H54 (cell line): ENCODE measurements at regions not wholly inside any gene's neighbourhood (a gene's known extent, or its start where the extent isn't known, plus 50 kb on each side); places are given as distances from the start of the nearest gene placed in this dataset.

ENCODE experiments used
- DNase-seq: peaks from one replicate; pipeline ENCODE4 v3.0.0; 2011; ENCODE audit warnings: low spot score, mixed read lengths; ENCODE audit not compliant: insufficient read length
- FAIRE-seq: peaks from 3 replicates; lab custom pipeline; 2011; peaks lifted over from hg19 to GRCh38; lab: Jason Lieb, UNC
- POLR2A ChIP-seq: IDR thresholded peaks from 2 replicates; pipeline ENCODE4 v1.6.1; 2011; ENCODE audit warnings: low read depth, mild to moderate bottlenecking, low read length

GRCh38 chr2:67918471-67918870 is 144.3 kb downstream of the C1D start:
- FAIRE-seq (no peak), DNase-seq (no peak)
- TF ChIP-seq POLR2A, result no peak

DNA sequence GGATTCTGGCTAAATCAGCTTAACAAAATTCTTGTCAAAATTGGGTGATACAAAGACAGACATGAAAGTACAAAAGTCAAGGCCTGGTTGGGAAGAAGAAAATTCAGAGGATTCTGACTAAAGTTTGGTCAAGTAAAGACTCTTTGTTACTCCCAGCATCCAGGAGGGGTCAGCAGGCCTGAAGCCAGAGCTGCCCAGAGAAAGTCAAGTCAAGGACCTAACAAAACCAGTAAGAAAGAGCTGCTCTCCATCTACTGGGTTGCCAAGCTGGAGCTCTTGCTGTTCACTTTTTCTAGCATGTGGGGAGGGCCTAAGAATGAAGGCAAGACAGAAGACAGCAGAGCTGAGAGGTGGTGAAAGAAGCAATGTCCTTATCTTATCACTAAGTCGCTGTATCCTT is 143.3 kb downstream of the C1D start:
- no peak for TF ChIP-seq POLR2A

GRCh38 chr2:67922080-67922785 is 140.6 kb downstream of the C1D start:
- no peak for DNase-seq
- FAIRE-seq, result no peak
- no peak for TF ChIP-seq POLR2A

More for the DNA sequence above, 143.3 kb downstream of the C1D start:
- FAIRE-seq (no peak), DNase-seq (no peak)

GRCh38 chr2:67923696-67924095 is 139.1 kb downstream of the C1D start:
- FAIRE-seq (no peak), DNase-seq (no peak)

DNA sequence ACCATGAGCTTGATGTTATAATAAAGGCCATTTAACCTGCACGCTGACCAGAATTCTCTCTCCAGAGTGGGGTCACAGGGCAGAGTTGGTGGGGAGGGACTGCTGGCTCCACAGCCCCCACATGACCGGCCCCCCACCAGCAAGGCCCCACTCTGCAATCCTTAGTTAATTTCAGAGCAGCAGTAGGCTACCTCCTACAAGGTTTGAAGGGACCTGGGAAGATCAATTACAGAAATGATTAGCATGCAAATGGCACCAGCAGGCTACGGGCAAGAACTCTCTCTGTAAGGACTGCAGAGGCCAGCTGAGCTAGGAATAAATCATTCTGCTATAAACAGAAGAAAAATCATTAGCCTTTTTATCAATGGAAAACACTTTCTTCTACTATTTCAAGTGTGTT is 135.3 kb downstream of the C1D start:
- FAIRE-seq, result no peak
- DNase-seq, result no peak

More at GRCh38 chr2:67923696-67924095, 139.1 kb downstream of the C1D start:
- no peak for TF ChIP-seq POLR2A

DNA sequence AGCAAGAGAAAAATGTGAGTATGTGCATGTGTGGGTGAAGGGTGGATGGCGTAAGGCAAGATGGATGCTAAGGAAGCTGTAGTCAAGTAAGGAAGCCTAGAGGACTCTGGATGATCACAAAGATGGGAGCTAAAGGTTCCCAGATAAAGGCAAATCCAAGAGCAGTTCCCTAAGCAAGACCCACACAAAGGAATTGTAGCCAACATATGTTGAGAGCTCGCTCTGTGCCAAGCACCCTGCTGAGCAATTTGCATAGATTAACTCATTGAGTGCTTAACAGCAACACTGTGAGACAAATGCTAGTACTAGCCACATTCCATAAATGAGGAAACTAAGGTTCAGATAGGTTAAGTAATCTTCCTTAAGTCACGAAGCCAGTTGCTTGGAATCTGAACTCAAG is 132.6 kb downstream of the C1D start:
- no peak for TF ChIP-seq POLR2A
- DNase-seq, result no peak
- no peak for FAIRE-seq

More for the DNA sequence above, 135.3 kb downstream of the C1D start:
- TF ChIP-seq POLR2A, result no peak

DNA sequence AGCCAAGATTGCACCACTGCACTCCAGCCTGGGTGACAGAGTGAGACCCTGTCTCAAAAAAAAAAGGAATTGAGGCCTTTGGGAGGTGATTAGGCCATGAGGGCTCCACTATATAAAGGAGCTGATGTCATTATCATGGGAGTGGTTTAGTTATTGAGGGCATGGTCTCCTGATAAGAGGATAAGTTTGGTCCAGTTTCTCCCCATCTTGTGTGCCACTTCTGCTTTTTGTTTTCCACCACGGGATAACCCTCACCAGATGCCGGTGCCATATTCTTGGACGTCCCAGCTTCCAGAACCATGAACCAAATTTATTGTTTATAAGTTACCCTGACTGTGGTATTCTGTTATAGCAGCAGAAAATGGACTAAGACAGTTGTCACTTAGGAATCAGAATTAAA is 125.8 kb downstream of the C1D start:
- no peak for FAIRE-seq
- no peak for DNase-seq

DNA sequence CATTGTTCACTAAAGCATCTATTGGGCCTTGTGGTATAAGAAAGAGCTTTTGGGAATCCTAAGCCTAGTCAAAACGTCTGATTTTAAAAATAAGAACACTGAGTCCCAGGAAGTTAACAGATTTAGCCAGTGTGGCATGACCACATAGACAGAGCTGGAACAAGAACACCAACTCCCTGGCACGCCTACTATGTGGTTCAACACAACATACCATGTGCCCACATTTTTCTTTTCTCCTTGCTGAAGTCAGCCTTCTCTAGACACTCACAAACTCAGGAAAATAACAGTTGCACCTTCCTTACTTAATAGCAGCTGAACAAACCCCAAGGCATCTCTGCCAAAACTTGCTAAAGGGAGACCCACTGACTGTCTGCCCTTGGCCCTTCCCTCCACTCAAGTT is 124.8 kb downstream of the C1D start:
- TF ChIP-seq POLR2A, result no peak
- FAIRE-seq, result no peak

More for the DNA sequence above, 125.8 kb downstream of the C1D start:
- no peak for TF ChIP-seq POLR2A

GRCh38 chr2:67945056-67945455 is 117.7 kb downstream of the C1D start:
- no peak for FAIRE-seq
- no peak for DNase-seq
- no peak for TF ChIP-seq POLR2A

More for the DNA sequence above, 124.8 kb downstream of the C1D start:
- DNase-seq, result no peak

DNA sequence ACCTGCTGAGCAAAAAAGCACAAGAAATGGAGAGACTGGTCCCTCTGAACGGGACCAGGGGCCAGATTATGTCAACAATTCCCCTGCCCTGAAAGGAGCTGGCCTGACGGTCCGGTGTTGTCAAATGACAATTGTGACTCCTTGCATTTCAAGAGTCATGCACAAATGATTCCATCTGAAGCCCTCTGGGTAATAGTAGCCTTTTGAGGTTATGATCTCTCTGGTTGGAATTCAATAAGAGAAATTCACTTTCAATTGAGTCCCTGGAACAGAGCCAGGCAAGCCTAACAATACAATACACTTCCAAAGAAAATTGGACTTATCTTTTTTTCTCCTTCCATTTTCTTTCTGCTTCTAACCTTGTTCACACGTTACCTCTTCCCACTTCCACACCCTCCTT is 116.9 kb downstream of the C1D start:
- FAIRE-seq (no peak), DNase-seq (no peak)
- TF ChIP-seq POLR2A, result no peak

DNA sequence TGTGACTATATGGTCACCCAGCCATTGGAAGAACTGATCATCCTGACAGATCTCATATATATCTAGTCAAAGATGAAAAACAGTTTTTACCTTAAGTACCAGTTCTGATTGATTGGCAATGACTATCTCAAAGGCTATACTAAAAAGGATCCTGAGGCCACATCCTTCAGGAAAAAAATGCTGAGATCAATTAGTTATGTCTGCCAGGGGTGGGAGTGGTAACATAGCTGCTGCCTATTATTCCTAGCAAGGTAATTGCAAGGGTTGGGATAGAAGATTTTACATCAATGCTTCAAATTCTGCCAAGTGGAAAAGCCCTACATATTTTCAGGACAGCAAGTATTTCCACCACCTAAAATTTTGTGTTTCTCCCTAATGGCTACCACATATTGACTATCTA is 114.7 kb downstream of the C1D start:
- TF ChIP-seq POLR2A, result no peak
- DNase-seq (no peak), FAIRE-seq (no peak)

DNA sequence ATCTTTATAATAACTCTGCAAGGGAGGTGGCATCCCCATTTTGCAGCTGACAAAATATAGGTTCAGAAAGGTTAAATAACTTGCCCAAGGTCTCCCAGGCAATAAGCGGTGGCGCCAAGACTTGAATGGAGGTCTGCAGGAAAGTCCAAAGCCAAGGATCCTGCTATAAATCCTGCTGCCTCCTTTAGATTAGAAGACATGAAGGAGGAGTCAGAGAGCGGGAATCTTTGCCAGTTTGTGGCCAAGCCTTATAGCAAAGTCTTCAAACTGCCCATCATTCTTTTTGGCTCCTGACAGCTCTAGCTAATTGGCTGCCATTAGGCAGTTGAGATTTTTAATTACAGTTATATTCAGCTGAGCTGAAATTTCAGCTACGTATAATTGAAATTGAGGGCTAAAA is 114.3 kb downstream of the C1D start:
- no peak for DNase-seq
- no peak for TF ChIP-seq POLR2A
- no peak for FAIRE-seq

- FAIRE-seq, result no peak
- TF ChIP-seq POLR2A, result no peak
- DNase-seq, result no peak
Observed at GRCh38 chr2:67950018-67950417, 112.8 kb downstream of the C1D start.

DNA sequence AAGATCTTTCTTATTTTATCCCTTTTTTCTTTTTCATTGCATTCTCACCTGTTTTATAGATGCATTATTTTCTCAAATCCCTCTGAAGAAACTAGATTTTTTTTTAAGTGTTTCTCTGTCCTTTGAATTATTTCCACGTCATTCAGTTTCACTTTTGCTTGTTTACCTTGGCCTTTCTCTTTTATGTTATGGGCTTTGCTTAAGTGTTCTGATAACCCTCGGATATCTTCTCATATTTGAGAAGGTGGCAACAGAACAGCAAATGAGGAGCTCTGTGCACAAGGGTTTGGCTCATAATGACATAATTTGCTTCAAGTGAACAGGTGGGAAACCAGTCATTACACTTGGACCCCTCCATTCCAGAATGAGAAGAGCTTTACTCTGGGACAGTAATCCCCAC is 111.9 kb downstream of the C1D start:
- DNase-seq (no peak), FAIRE-seq (no peak)
- TF ChIP-seq POLR2A, result no peak

GRCh38 chr2:67952066-67952465 is 110.7 kb downstream of the C1D start:
- FAIRE-seq (no peak), DNase-seq (no peak)
- TF ChIP-seq POLR2A, result no peak
